ENCODE measurements at regions not wholly inside any gene's neighbourhood (a gene's known extent, or its start where the extent isn't known, plus 50 kb on each side); places are given as distances from the start of the nearest gene placed in this dataset.
"Not testable (repeated sequence)": the region's sequence is repeated elsewhere in the genome, so short reads cannot be mapped to it uniquely, and the experiment has no call there.

- DNase-seq (ENCODE audit: low spot score), result no peak
These were observed 185.2 kb downstream of the SHOX2 start for GRCh38 chr3:157920822-157921700.

DNA sequence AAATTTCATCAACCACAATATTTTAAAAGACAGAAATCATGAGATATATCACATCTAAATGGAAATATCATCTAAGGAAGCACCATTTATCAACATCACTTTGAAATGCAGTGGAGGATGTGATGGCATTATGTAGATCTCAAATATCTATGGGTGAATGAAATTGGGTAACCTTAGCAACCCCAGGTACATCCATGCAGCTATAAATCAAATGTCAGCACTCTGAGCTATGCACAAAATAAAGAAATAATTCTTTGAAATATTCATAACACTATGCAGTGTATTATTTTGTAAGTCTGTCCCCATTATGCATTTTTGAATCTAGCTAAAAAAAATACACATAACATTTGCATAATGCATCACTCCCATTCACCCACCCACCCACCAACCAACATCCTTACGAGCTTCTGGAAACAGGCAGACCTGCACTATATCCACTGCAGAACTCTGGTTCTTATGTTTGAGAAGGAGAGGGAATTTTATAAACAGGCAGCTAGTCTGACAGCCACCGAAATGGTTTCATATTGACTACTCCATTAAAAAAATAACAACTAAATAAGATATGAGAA, 186.8 kb downstream of the SHOX2 start:
- no peak for DNase-seq (ENCODE audit: low spot score)

DNA sequence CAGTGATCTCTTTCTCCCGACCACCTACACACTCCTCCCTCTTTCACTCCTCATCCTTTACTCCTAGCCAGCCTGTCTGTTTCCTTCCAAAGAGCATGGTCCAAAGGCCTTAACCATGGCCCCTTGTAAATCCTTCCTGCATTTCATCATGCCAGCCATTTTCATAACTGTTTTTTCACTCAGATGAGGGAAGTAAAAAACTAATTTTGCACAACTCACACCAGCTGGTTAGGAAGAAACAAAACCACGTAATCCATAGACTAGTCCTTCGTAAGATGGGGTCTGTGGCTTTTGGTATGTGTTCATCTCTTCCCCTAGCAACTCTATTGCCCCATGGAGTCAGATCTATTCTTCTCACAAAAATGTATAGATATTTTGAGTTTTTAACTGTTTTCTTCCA, 187.8 kb downstream of the SHOX2 start:
- DNase-seq (ENCODE audit: low spot score), result no peak

DNA sequence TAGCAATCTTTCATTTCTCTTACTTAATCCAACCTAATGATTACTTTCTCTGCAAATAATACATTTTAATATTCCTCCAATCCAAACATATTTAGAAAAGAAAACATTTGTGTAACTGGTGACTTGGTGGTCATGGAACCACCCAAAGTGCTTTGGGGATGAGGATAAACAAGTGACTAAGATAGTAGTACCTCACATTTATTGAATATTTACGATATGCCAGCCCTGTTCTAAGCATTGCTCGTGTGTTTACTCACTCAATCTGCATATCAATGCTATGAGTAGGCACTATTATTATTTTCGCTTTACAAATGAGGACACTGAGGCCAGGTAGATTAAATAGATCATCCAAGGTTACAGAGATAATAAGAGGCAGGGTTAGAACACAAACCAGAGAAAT, 189.5 kb downstream of the SHOX2 start:
- DNase-seq (ENCODE audit: low spot score), result no peak

DNA sequence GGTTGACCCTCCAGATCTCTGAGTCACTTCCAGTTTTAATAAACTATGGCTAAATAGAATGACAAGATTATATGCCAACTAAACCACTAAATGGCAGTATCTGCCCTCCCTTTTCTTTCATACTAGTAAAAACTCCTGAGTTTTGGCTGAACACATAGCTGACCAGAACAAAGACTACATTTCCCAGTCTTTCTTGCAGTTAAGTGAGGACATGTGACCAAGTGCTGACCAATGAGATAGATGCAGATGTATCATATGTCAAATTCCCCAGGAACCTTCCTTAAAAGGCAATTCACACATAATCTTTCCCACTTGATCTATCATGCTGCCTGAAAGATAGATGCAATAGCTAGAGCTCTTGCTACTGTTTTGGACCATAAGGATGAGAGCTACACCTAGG, 191.3 kb downstream of the SHOX2 start:
- DNase-seq (ENCODE audit: low spot score), result no peak

DNA sequence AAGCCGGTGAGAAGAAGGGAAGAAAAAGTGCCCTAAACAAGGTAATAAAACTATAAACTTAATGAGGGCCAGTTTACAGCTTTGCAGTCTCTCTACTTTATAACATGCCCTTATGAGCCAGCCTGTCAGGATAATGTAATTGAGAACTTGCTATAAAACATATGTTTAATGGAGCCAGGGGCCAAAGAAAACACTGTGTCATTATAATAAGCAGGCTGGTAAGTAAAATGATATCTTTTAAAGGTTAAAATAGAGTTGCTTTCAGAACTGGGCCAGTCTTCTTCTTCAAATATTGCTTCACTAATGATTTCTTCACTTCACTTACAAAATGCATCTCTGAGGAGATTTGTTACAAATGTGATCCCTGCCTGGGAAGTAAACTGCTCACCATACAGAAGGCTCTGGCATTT, 192.5 kb downstream of the SHOX2 start:
- DNase-seq (ENCODE audit: low spot score), result no peak

GRCh38 chr3:157912514-157913451, 193.4 kb downstream of the SHOX2 start:
- no peak for DNase-seq (ENCODE audit: low spot score)

DNA sequence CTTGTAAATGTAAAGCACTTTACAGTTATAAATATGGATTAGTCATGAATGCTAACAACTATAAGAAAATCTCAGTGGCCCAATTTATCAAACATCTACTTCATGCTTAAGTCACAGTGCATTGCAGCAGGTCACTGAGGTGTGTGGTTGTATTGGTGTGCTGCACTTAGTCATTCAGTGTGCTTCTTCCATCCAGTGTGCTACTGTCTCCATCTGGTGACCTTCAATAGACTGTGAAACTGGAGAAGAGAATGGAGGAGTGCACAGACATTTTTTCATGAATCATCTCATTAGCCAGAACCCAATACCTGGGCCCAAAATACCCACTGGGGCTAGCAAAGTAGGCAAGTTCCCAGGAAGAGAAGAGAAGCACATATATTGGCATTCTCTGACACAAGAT, 199.6 kb downstream of the SHOX2 start:
- no peak for DNase-seq (ENCODE audit: low spot score)

DNA sequence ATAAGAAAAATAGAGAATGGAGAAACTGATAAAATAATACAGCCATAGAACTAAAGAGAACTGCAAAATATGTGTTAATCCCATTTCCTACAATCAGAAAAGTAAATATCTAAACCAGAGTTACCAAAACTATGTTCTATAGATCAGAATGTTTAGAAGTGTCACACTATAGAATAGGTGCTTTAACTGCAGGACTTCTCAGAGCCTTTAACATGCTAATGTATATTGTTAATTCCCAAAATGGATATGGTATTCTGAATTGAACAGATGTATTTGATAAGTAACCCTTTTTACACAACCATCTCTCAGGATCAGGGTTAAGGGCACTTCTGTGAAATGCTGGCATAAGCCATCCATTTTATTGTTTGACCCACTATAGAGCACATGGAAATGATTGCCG, 200.3 kb downstream of the SHOX2 start:
- no peak for DNase-seq (ENCODE audit: low spot score)

DNA sequence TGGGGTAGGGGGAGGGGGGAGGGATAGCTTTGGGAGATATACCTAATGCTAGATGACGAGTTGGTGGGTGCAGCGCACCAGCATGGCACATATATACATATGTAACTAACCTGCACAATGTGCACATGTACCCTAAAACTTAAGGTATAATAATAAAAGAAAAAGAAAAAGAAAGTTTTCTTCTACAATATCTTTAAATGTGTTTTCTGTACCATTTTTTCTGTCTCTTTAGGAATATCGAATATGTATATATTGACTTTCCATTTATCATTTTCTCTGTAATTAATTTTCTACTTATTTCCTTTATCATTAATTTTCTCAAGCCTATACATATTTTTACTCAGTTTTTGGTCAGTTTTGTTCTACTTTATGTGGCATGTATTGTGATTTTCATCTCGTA, 203.5 kb downstream of the SHOX2 start:
- not testable (repeated sequence) for DNase-seq (ENCODE audit: low spot score)

DNA sequence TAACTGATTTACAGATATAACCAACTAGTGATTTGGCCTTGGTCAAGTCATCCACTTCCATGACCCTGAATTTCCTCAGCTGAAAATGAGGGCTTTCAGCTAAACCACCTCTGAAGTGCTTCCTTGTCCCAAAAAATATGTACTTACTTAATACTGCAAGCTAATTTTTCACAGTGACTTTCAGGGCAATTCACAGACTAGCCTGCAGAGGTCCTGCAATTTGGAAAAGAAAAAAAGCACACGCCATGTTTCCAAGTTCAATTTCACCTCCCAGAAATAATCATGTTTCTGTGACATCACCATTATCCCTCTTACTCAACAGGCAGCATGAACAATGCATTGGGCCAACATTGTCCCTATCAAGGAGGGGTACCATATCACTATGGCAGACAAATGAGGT, 218.2 kb downstream of the SHOX2 start:
- no peak for DNase-seq (ENCODE audit: low spot score)

- no peak for DNase-seq (ENCODE audit: low spot score)
These were observed 229.7 kb downstream of the SHOX2 start for GRCh38 chr3:157876556-157876955.

DNA sequence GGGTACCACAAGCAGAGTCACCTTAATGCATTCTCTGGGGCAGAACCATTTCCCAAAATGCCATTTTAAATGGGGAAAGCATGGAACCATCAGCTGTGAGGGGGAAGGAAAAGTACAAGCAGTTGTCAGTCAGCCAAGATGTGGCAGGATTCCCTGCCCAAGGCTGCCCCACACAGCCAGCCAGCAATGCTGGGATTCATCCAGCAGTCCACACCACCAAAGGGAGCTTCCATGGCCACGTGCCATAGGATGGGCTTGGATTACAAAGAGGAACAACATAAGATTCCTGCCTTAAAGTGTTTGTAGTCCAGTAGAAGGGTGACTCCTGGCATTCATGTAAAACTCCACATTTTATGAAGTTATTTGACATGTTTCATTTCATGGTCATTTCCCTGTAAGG, 233.3 kb downstream of the SHOX2 start:
- DNase-seq (ENCODE audit: low spot score), result no peak

- no peak for DNase-seq (ENCODE audit: low spot score)
These were observed 234.3 kb downstream of the SHOX2 start for GRCh38 chr3:157871838-157872460.

GRCh38 chr3:157871248-157871647, 235.0 kb downstream of the SHOX2 start:
- DNase-seq (ENCODE audit: low spot score), result no peak

DNA sequence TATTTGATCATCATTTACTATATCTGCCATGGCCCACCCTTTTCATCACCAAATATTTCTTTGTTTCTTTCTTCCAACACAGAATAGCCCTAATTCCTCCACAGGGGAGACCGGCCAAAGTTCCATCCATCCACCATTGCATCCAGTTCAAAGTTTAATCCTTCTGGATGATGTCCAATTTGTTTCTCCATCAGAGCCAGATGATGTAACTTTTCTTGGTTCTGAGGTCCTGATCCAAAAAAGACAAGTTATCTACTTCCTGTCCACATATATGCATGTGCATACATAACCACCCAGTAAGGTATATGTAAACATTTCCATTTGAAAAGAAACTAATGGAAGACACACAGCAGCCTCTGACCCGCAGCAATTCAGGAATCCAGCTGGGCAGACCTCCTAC, 237.3 kb downstream of the SHOX2 start:
- no peak for DNase-seq (ENCODE audit: low spot score)

DNA sequence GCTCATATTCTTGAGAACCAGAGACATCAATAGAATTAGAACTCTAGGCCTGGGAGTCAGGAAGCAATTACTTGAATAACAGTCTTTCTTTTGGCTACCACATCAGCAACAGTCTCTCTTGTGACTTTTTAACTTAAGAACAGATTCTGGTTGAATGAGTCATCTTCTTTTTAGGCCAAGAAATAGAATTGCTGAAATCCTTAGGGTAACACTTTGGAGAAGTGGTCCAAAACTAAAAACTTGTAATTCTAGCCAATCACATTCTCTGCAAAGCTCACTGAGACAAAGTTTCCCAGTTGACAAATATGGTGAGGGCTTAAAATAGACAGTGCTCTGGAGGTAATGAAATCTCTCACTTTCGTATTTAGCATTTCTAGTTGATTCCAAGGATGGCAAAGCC, 238.0 kb downstream of the SHOX2 start:
- no peak for DNase-seq (ENCODE audit: low spot score)

GRCh38 chr3:157865352-157866000, 240.7 kb downstream of the SHOX2 start:
- peak; percentile 37 for DNase-seq (ENCODE audit: low spot score)

DNA sequence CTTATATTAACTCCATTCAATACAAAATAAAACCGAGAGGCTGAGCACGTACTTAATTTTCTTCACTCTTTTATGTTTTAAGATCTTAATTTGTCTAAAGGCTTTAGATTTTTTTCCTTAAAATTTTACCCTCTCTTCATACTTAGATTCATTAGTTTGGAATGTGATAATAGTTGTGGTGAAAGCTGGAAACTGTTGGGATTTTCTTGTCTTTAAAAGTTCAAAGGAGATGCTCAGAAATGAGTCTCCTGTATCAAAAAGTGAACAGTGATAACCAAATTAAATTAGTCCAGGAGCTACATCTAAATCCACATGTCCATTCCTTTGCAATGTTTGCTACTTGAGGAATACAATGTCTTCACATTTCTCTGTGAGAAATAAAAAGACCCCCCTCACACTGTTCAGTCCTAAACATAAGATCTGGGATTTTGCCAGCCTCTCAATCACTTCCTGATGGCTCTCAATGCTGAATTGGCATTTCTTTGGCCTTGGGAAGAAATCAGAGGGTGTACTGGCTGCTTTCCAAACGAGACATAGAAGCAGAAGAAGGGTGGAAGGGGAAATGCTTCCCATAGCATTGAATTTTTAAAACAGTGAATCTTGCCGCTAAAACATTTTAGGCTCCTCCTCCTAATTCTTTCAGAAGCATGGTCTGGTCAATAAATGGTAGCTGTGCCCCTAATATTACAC, 245.0 kb downstream of the SHOX2 start:
- DNase-seq (ENCODE audit: low spot score), result no peak

DNA sequence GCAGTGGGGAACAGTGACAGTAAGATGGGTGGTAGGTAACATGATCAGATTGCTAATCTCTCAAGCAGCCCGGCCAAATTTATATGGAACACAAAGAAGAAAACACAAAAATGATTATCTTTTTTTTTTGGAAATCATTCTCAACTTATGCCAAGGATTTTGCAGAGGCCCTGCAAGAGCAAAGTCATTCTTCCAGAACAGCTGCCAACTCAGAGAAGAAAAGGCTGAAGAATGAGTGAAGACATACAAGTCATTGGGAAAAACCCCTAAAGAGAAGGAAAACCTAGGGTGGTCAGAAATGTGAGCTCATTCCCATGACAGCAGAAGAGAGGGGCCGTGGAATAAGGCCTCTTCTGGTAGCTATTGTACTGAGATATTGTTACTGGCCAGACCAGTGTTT, 246.7 kb downstream of the SHOX2 start:
- DNase-seq (ENCODE audit: low spot score), result no peak

GRCh38 chr3:157858821-157859220, 247.4 kb downstream of the SHOX2 start:
- no peak for DNase-seq (ENCODE audit: low spot score)
